B cell (primary cell): ENCODE measurements at regions not wholly inside any gene's neighbourhood (a gene's known extent, or its start where the extent isn't known, plus 50 kb on each side); places are given as distances from the start of the nearest gene placed in this dataset.

Experiments used
- ATAC-seq: fragments of 200-7000 bp; cut with Tn5 transposase; one replicate; pipeline ENCODE4 v1.10.0; 2021; ENCODE audit warnings: low read depth, mild to moderate bottlenecking, moderate number of reproducible peaks, moderate library complexity
- CTCF ChIA-PET: fragments of 350-600 bp; sonication (Branson Sonifier 250); formaldehyde crosslinking; loops from one replicate; lab custom pipeline; 2021; ENCODE audit warnings: antibody characterized with exemption, inconsistent platforms; lab: Charles Lee
- POLR2A ChIA-PET: fragments of 350-600 bp; sonication (Branson Sonifier 250); formaldehyde crosslinking; loops from one replicate; lab custom pipeline; 2021; ENCODE audit warnings: antibody characterized with exemption; lab: Charles Lee
- DNase-seq: peaks from one replicate; pipeline ENCODE4 v3.0.0; 2013
- H2AFZ ChIP-seq: 2 replicates; pipeline ENCODE4 v1.6.1; 2012; ENCODE audit warnings: mild to moderate bottlenecking, low read depth, low read length; ENCODE audit not compliant: insufficient read depth, poor library complexity, severe bottlenecking
- H3K27ac ChIP-seq, 2 donors: 1 replicate in 1 of 2; 2 replicates in 1 of 2; pipeline ENCODE4 v1.5.1; 2012 to 2013; ENCODE audit warnings: low read length in 2 of 2, mild to moderate bottlenecking in 2 of 2, moderate library complexity in 1 of 2
- H3K27me3 ChIP-seq, 4 experiments: fragments of 200-600 bp in 1 of 4; sonication (generic) in 1 of 4; replicated peaks in 1 of 4; 1 replicate in 2 of 4; 2 replicates in 2 of 4; pipeline versions ENCODE4 v1.6.1 to v1.7.0; 2013 to 2016; ENCODE audit warnings: low read length in 3 of 4, mild to moderate bottlenecking in 2 of 4, mixed read lengths in 1 of 4, moderate library complexity in 1 of 4; ENCODE audit not compliant: insufficient read depth in 4 of 4, control insufficient read depth in 3 of 4; ENCODE audit errors: control extremely low read depth in 1 of 4
- H3K36me3 ChIP-seq, 2 experiments: replicated peaks in 1 of 2; 1 replicate in 1 of 2; 2 replicates in 1 of 2; pipeline versions ENCODE4 v1.6.1 to v1.7.1; 2013; ENCODE audit warnings: low read length in 1 of 2; ENCODE audit not compliant: insufficient read depth in 2 of 2, control insufficient read depth in 1 of 2; ENCODE audit errors: control extremely low read depth in 1 of 2, extremely low read depth in 1 of 2
- H3K4me1 ChIP-seq, 2 donors: fragments of 200-600 bp in 1 of 2; sonication (generic) in 1 of 2; 1 replicate in 1 of 2; 2 replicates in 1 of 2; pipeline versions ENCODE4 v1.5.1 to v1.6.1; 2013 to 2017; ENCODE audit warnings: low read length in 2 of 2; ENCODE audit not compliant: control insufficient read depth in 2 of 2, insufficient read depth in 2 of 2
- H3K4me2 ChIP-seq: replicated peaks from 2 replicates; pipeline ENCODE3; 2012; ENCODE audit warnings: mild to moderate bottlenecking, low read depth, low read length; ENCODE audit not compliant: poor library complexity, severe bottlenecking
- H3K4me3 ChIP-seq, 5 experiments: fragments of 200-600 bp in 1 of 5; sonication (generic) in 1 of 5; 1 replicate in 3 of 5; 2 replicates in 2 of 5; pipeline versions ENCODE4 v1.5.1 to v1.7.0; 2011 to 2016; ENCODE audit warnings: low read length in 4 of 5, mild to moderate bottlenecking in 4 of 5, low read depth in 2 of 5, control low read depth in 1 of 5, moderate library complexity in 1 of 5; ENCODE audit not compliant: insufficient read depth in 1 of 5; ENCODE audit errors: control extremely low read depth in 1 of 5, extremely low read depth in 1 of 5
- H3K79me2 ChIP-seq: fragments of 200-600 bp; sonication (generic); one replicate; pipeline ENCODE4 v1.6.0; 2016; ENCODE audit warnings: low read length; ENCODE audit not compliant: control insufficient read depth, insufficient read depth
- H3K9ac ChIP-seq: fragments of 200-600 bp; sonication (generic); 2 replicates; pipeline ENCODE4 v1.6.1; 2017; ENCODE audit warnings: mild to moderate bottlenecking, low read length, moderate library complexity
- H3K9me3 ChIP-seq, 3 donors: one replicate each; pipeline versions ENCODE4 v1.6.1 to v1.7.1; 2013; ENCODE audit warnings: low read length in 2 of 3; ENCODE audit not compliant: control insufficient read depth in 2 of 3, insufficient read depth in 1 of 3; ENCODE audit errors: control extremely low read depth in 1 of 3
- H4K20me1 ChIP-seq: 2 replicates; pipeline ENCODE4 v1.6.0; 2012; ENCODE audit warnings: mild to moderate bottlenecking, low read length; ENCODE audit not compliant: insufficient read depth, control insufficient read depth, poor library complexity, severe bottlenecking
- H3K27ac Mint-ChIP-seq: one replicate; pipeline ENCODE4 v1.8.0; 2021; ENCODE audit warnings: mixed read lengths
- H3K27me3 Mint-ChIP-seq: one replicate; pipeline ENCODE4 v1.8.0; 2021; ENCODE audit warnings: mixed read lengths
- H3K4me1 Mint-ChIP-seq: one replicate; pipeline ENCODE4 v1.8.0; 2021; ENCODE audit warnings: mixed read lengths
- H3K4me3 Mint-ChIP-seq: one replicate; pipeline ENCODE4 v1.8.0; 2021; ENCODE audit warnings: mixed read lengths
- H3K9me3 Mint-ChIP-seq: one replicate; pipeline ENCODE4 v1.8.0; 2022; ENCODE audit warnings: mixed read lengths; ENCODE audit not compliant: insufficient read depth
- CTCF ChIP-seq: fragments of 200-600 bp; IDR thresholded peaks from one replicate; pipeline ENCODE4 v1.8.0; 2022; ENCODE audit warnings: antibody characterized with exemption, mild to moderate bottlenecking
- EZH2 ChIP-seq: IDR thresholded peaks from 2 replicates; pipeline ENCODE4 v1.6.1; 2012; ENCODE audit warnings: borderline replicate concordance, low read depth, mild to moderate bottlenecking, moderate library complexity, low read length; ENCODE audit not compliant: insufficient read depth, poor library complexity, severe bottlenecking
- WGBS: methylation state at CpG from one replicate; pipeline ENCODE4 v1.1.5; 2013; ENCODE audit warnings: missing lambda C conversion rate; ENCODE audit not compliant: insufficient coverage; 5-methylcytosine and 5-hydroxymethylcytosine counted together
- intact Hi-C: fragments of 100-400 bp; cut with micrococcal nuclease; formaldehyde crosslinking; loops from one replicate; pipeline ENCODE4 v1.10.0; 2022

- Histone ChIP-seq H3K4me1 (peaks cover 0 to 4% of the 10 kb centered on the region in 2 donors), H3K4me3 (no peak overlapping the region), H3K27ac (no peak overlapping the region), H3K9ac (no peak overlapping the region), H3K79me2 (no peaks in the 10 kb centered on the region), H3K36me3 (no peaks in the 10 kb centered on the region), H3K4me2 (no peak overlapping the region), H4K20me1 (no peaks in the 10 kb centered on the region), H3K9me3 (peaks cover 0 to 5% (median 0%) of the 10 kb centered on the region in 3 donors), H3K27me3 (no peaks in the 10 kb centered on the region), H2AFZ (no peak overlapping the region)
- TF ChIP-seq EZH2 (no peak), CTCF (no peak)
- intact Hi-C loops, result no loop called here
- ChIA-PET POLR2A (interaction anchor here (0.7 kb wide), 1 partner anchor 11 kb away, joined by 5 read pairs; no protein-coding TSS in a partner anchor), CTCF (interaction anchor here (0.7 kb wide), 1 partner anchor 9 kb away, joined by 3 read pairs; no protein-coding TSS in a partner anchor)
- peaks cover 6% of the 10 kb centered on the region for H3K4me1 Mint-ChIP-seq
- DNase-seq, result no peak
- H3K4me3 Mint-ChIP-seq, result no peak overlapping the region
- no peak for ATAC-seq
- H3K27me3 Mint-ChIP-seq, result peaks cover under 1% of the 10 kb centered on the region
- 70% methylated on average over 5 of the region's 12 CpGs for WGBS
- peaks cover under 1% of the 10 kb centered on the region for H3K9me3 Mint-ChIP-seq
- H3K27ac Mint-ChIP-seq, result no peak overlapping the region
Measured at GRCh38 chr15:66993874-66994696, 71.3 kb upstream of the SMAD3 start.
